GM21447 (cell line): ENCODE measurements at regions not wholly inside any gene's neighbourhood (a gene's known extent, or its start where the extent isn't known, plus 50 kb on each side); places are given as distances from the start of the nearest gene placed in this dataset.

Experiments used
- ATAC-seq: cut with Tn5 transposase; IDR thresholded peaks from one replicate; pipeline ENCODE4 v1.9.1; 2021; ENCODE audit not compliant: unreplicated experiment

DNA sequence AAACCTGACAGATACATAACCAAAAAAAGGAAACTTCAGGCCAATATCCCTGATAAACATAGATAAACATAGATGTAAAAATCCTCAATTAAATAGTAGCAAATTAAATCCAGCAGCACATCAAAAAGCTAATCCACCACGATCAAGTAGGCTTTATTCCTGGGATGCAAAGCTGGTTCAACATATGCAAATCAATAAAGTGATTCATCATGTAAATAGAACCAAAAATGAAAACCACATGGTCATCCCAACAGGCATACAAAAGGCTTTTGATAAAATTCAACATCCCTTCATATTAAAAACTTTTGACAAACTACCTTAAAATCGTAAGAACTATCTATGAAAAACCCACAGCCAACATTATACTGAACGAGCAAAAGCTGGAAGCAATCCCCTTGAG lies 882.2 kb downstream of the NTRK3 start:
- no peak for ATAC-seq

DNA sequence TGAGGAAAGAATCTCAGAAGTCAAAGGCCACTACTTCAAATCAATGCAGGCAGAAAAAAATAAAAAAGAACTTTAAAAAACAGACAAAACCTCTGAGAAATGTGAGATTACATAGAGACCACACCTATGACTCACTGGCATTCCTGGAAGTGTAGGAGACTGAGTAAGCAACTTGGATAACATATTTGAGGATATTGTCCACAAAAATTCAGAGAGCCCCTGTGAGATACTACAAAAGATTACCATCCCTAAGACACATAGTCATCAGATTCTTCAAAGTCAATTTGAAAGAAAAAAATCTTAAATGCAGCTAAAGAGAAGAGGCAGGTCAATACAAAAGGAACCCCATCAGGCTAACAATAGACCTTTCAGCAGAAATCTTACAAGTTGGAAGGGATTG lies 887.3 kb downstream of the NTRK3 start:
- ATAC-seq = no peak

DNA sequence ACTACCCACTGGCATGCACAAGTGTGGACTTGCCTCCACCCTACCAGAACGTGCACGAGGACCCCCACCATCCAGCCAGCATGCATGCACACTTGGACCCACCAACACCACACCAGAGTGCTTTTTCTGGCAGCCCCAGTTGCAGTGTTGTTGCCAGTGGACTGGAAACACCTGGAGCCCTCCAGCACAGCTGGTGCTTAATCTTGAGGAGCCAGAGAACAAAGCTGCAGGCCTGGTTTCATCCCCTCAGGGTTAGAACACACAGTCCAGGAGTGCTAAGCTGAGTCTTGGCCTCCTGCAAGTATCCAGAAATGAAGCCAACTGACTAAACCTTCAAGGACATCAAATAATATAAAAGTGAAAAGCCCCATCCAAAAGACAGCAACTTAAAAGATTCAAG lies 888.0 kb downstream of the NTRK3 start:
- no peak for ATAC-seq

DNA sequence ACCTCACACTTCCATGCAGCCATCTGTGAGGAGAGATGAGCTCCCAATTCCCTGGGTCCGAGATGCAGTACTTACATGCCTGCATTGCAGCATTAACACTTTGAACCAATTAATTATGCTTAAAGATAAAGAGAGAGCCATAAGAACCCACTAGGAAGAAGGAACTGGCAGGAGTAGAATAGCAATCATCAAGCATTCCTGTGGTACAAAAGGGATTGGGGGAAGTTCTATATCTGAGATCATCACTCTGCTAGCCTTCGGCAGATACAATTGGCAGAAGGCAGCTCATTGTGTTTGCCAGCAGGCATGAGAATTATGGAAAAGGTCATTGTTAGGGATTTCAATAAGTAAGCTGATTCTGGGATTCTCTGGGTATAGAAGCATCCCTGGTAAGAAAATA lies 891.4 kb downstream of the NTRK3 start:
- no peak for ATAC-seq

DNA sequence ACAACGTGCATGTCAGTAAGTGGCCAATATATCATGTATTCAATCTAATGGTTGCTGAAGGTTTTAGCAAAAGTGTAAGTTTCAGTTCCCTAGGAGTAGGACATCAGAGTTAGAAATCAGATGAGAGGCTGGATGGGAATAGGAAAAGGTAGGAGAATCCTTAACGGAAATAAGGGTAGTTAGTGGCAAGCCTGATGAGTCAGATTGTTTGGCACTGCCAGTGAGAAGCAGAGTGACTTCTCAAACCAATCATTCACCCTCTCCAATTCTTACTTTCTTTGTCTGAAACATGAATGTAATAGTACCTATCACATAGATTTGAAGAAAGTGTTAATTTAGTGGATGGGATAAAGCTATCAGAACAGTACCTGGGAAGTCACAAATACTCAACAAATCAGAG lies 894.0 kb downstream of the NTRK3 start:
- ATAC-seq = no peak

DNA sequence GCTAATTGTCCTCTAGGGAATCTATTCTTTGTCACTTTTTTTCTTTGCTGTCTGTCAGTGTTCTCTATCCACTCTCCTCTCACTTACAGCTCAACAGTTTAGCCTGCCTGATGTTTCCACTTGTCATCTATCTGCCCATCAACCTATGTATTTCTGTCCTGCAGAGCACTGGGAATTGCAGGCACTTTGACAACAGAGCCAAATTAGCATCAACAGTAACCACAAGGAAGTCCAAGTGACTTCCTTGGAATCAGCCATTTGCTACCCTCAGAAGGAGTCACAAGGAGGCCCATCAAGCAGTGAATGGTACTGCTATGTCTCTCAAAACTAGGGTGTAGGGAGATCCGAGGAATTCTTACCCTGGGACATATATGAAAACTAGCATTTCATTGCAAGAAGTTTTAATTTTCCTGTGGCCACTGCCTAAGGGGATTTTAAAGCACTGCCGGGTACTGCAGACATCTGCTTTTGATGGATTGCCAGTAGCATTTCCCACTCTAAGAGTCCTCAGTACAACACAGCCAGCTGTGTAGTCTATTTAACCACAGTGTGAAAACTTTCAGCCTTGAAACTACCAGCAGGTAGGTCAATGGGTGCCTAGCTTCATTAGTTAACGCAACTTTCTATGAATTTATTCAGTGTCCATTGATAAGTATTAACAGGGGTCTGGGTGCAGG lies 898.8 kb downstream of the NTRK3 start:
- ATAC-seq = no peak

DNA sequence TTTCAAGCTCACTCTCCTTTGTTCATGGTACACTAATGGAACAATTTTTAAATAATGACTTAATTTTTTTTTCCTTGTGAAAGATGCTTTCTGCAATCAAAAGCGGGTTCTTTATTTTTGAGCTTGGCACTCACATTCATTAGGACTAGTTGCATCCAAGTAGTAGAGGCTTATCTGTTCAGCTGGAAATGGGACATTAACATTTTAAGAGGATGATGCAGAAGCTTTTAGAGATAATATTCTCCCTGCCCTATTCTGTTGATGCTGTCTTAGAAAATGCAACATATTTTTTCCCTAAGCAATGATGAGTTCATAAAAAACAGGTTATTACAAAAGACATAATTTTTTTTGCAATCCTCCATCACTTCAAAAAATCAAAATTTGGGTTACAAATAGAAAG lies 900.6 kb downstream of the NTRK3 start:
- ATAC-seq = no peak

DNA sequence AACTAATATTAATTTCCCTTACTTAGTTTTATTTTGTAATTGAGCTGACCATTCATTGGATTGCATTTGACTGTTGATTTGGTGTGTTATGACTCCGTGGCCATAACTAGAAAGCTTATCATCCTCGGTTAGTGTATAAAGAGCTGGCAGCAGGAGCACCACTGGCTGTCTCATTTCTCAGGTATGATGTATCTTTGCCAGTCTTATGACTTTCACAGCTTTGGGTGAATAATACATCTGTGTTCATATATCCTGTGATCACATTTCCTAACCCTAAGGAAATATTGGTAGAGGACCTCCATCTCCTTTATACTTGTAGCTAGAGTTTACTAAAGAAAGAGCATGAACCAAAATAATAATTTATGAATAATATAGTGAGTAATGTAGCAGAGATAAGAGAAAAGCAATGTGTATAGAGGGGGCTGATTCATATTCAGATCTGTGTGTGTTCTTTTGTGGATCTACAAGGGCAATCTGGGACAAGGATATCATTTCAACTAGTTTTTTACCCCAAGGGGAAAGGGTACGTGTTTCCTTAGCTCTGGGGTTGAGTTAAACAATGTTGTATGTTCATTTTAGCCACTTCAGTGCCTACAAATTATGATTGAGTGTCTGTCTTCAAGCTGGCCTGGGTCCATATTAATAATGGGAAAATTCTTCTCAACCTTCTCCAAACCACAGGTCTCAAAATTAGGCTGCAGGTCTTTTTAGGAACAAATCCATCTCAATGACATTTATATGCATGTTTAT lies 901.7 kb downstream of the NTRK3 start:
- ATAC-seq = no peak

DNA sequence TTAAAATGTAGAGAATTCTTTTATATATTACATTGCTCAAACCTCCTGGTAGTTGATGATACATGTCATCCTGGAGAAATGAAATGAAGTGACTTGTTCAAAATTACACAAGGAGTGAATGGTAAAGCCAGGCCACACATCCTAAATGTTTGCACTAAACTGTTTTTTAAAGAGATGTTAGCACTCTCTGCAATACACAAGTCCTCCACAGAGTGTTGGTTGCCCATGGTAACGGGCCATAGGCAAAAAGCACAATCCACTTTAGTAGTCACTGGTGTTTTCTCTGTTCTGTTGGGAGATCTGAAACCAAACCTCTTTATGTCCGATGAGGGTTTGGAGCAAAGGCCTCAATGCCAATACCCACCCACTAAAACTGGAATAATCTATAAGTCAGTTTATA lies 907.4 kb downstream of the NTRK3 start:
- ATAC-seq = no peak

DNA sequence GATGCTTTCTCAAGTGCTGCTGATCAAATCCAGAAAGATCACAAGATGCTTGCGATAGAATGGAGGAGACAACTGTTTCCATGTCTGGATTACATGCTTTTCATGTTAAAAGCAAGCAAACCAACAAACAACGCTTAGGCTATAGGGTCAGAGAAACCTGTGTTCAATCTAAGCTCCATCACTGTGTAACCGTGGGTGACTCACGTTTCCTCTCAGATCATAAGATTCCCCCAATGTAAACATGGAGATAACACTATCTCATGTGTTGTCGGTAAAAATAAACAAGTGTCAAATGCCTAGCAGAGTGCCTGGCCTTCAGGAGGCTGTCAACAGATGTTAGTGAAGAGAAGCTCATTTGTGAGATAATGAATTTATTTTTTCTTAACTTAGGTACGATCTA lies 907.8 kb downstream of the NTRK3 start:
- no peak for ATAC-seq

DNA sequence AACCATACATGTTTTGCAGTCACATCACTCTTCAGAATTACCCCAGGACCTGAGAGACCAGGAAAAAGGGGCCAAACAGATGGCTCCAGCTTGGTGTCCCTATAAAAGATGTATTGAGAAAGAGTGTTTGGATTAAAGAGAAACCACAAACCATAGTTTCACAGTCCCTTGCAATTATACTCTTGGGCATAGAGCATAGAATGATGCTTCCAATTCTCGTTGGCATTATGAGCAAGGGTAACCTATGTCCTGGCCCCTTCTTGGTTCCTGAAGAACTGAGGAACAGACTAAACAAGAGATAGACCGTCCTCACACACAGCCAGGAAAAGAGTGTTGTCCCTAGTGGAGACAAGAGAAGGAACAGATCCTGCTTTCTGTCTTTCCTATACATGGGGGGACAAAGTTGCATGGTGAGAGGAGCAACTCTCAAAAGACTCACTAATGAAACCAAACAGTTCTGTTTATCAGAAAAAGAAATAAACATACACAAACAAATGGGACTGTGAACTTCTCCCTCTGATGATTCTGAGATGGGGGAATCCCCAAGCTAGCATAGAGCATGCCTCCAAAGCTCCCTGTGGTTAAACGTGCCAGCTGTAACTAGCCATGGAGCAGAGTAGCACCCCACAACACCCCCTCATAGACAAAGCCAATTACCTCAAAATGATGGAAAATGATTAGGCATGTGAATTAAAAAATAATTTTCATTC lies 908.6 kb downstream of the NTRK3 start:
- ATAC-seq = no peak

DNA sequence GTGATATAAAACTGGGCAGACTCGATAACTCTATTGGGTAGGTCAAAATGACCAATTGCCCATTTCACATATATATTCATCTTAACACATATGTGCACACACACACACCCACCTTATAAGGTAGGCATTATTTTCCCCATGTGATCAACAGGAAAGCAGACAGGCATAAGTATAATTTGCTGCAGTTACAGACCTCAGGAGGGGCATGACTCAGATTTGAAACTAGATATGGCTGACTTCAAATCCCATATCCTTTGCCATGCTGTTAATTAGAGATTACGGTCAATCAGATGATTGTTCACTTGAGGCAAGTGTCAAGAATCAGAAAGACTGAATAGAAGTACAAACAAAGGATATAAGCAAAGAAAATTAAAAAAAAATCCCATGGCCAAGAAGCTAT lies 910.6 kb downstream of the NTRK3 start:
- ATAC-seq = no peak

DNA sequence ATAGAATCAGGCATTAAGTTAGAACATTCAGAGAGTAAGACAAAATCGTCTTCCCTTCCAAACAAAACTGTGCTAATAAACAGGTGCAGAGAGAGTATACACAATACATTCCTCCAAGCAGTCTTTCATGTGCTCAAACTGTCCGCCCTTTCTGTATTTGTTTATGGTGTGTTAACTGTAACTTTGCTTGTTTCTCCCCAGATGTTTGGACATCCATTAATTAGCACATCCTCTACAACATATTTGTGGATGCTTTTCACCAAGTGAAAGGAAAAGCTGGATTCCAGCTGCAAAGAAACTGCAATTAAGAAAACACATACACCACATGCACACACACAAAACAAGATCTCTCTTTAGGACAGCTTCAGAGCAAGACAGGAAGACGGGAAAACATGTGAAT lies 912.6 kb downstream of the NTRK3 start:
- ATAC-seq = no peak

DNA sequence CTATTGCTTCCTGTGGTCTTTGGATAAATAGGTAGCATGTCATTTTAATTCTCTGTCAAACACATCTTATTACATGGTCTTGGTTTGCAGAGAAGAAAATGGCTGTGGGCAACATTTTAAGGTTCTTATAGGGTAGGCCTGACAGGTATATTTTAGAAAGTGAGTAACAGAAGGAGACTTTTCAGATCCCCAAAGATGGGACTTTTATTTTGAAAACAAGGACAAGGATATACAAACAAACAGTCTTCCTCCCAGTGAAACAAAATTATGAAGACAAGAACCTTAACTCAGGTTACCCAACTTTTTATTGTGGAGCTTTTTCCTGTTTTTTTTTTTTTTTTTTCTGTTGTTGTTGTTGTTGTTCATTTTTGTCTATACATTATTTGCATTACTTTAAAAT lies 916.2 kb downstream of the NTRK3 start:
- no peak for ATAC-seq

DNA sequence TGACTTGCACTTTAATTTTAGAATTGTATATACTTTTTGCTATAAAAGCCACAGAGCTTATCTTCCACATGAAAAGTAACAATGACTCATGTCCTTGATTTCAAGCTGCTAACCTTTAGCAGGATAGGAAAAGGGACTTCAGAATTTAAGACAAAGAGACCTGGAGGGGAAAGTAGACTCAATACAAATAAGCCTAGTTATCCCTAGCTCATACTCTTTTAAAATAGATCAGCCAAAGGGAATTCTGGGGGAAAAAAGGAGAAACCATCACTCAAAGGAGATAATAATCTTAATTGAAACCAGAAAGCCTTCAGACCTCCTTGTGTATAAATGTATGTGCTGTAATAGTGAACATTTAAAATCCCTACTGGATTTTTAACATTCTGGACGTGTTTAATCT lies 930.3 kb downstream of the NTRK3 start:
- no peak for ATAC-seq

DNA sequence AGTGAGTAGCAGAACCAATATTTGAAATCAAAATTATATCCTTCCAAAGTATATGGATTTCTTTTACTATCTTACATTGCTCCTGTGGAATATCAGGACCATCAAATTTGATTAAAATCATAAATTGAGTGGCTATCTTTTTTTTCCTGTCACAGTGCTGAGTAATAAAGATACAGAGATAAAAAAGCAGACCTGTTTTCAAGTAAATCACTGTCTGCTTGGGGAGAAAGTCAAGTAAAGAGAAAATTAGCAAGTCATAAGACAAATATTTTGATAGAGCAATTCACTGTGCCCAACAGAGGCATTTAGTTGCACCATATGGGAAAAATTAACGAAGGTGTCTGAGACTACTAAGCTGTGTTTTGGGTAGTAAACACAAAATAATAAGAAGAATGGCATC lies 933.7 kb downstream of the NTRK3 start:
- no peak for ATAC-seq

DNA sequence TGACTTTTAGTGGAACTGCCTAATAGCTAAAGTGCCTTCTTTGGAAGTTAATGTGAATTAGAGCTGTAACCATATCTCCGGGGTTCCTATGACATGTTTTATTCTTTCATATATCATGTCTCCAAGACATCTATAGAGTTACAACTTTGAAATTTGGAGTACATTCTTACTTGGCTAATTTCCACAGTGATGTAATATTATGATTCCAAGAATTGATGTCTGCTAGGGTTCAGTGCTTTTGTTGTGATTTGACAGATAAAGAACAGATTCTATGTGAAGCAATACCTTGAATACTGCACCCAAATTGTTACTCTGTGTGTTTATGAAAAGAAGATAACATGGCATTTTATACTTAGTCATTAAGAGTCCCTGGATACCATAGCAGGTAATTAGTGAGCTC lies 934.3 kb downstream of the NTRK3 start:
- ATAC-seq = no peak

DNA sequence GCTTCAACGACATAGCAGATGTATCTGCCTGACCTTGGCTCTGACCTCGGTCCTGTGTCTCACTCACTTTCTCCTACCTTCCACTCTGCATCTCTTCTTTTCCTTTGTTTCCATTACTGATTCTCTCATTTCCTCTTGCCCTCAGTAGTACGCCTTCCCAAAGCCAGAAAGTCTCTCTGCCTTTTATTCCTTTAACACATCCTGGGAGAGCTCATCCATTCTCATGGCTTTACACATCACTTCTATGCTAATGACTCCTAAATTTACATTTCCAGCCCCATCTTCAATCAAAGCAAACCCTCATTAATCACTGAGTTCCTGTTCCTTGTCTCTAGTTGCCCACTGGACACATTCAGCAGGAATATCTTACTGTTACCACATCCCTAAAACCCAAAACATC lies 938.6 kb downstream of the NTRK3 start:
- no peak for ATAC-seq

DNA sequence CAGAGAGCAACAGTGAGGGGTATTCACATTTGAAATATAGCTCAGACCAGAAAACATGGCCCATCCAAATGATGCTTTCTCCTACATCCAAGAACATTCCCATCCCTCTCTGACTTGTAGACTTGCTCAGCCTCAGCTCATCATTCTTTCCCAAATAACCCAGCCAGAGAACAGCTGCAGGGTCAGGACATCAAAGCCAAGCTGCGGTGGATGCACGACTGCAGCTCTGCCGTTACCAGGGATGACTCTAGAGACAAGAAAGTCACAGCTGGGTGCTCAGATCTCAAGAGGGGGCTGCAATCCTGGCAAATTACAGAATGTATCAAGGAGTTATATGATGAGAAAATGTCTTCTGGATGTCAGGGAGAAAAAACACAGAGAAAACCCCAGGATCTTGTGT lies 944.3 kb downstream of the NTRK3 start:
- no peak for ATAC-seq

DNA sequence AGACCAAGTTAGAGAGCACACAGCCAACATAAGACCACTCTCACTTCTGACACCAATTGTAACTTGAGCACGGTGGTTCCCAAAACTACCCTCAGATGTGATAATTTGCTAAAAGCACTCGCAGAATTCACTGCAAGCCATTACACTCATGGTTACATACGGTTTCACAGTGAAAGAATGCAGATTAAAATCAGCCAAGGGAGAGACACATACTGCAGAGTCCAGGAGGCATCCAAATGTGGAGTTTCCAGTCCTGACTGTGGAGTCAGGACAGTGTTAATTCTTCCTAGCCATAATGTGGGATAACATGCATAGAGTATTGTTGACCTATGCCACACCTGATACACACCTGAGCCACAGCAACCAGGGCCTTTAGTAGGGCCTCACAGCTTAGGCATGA lies 956.4 kb downstream of the NTRK3 start:
- ATAC-seq = no peak

DNA sequence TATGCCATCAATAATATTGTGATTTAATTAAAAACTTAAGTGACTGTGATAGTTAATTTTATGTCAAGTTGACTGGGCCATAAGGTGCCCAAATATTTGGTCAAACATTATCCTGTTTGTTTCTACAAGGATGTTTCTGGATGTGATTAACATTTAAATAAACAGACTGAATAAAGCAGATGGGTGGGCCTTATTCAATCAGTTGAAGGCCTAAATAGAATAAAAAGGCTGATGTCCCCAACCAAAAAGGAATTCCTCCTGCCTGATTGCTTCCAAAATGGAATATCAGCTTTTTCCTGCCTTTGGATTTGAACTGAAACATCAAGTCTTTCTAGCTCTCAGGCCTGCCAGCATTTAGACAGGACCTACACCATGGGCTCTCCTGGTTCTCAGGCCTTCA lies 961.7 kb downstream of the NTRK3 start:
- no peak for ATAC-seq

DNA sequence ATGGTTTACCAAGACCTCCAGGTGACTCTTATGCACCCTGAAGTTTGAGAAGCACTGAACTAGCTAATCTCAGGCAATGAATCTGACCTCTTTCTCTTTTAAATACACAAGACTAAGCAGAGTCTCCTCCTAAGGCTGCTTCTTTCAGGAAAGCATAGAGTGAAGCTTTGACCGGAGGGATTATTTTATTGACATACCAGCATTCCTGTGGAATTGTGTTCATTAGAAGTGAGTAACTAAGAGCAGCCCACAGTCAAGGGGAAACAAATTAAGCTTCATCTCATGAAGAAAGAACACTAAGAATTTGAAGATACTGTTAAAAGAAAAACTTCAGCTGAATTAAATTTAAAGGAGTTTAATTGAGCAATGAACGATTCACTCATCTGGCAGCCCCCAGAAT lies 963.5 kb downstream of the NTRK3 start:
- no peak for ATAC-seq
